Fibroblast of lung (primary cell): ENCODE measurements at regions not wholly inside any gene's neighbourhood (a gene's known extent, or its start where the extent isn't known, plus 50 kb on each side); places are given as distances from the start of the nearest gene placed in this dataset.
A peak's percentile ranks its signal among the peaks of the same experiment; 100 is the strongest.

Experiments
- DNase-seq, 2 donors: peaks; one replicate each; pipeline versions ENCODE4 v3.0.0 to v3.0.0-alpha.2; 2010; ENCODE audit warnings: low read depth in 2 of 2
- H2AFZ ChIP-seq: 2 replicates; pipeline ENCODE4 v1.5.1; 2012; ENCODE audit warnings: low read length, control low read depth, inconsistent platforms
- H3K27ac ChIP-seq: 2 replicates; pipeline ENCODE4 v1.5.1; 2011; ENCODE audit warnings: low read length, control low read depth; ENCODE audit not compliant: insufficient read depth
- H3K27me3 ChIP-seq: 2 replicates; pipeline ENCODE4 v1.5.1; 2011; ENCODE audit warnings: mild to moderate bottlenecking, low read length; ENCODE audit not compliant: control insufficient read depth, insufficient read depth
- H3K36me3 ChIP-seq: 2 replicates; pipeline ENCODE4 v1.5.1; 2011; ENCODE audit warnings: low read length; ENCODE audit not compliant: control insufficient read depth, insufficient read depth
- H3K4me1 ChIP-seq: 2 replicates; pipeline ENCODE4 v1.5.1; 2011; ENCODE audit warnings: low read length; ENCODE audit not compliant: control insufficient read depth, insufficient read depth; ENCODE audit errors: extremely low read depth
- H3K4me2 ChIP-seq: 2 replicates; pipeline ENCODE4 v1.5.1; 2011; ENCODE audit warnings: low read length, control low read depth; ENCODE audit not compliant: insufficient read depth; ENCODE audit errors: extremely low read depth
- H3K4me3 ChIP-seq, 4 experiments: fragments of 200-600 bp in 1 of 4; sonication (generic) in 1 of 4; replicated peaks in 1 of 4; 2 replicates each; pipeline ENCODE4 v1.5.1; 2011 to 2016; ENCODE audit warnings: low read length in 4 of 4, low read depth in 3 of 4, mild to moderate bottlenecking in 3 of 4, control low read depth in 2 of 4, inconsistent platforms in 1 of 4, mixed read lengths in 1 of 4; ENCODE audit not compliant: insufficient read depth in 1 of 4; ENCODE audit errors: control extremely low read depth in 1 of 4
- H3K79me2 ChIP-seq: 2 replicates; pipeline ENCODE4 v1.5.1; 2012; ENCODE audit warnings: mild to moderate bottlenecking, low read length, inconsistent platforms; ENCODE audit not compliant: control insufficient read depth, insufficient read depth
- H3K9ac ChIP-seq: 2 replicates; pipeline ENCODE4 v1.5.1; 2011; ENCODE audit warnings: mild to moderate bottlenecking, low read length, control low read depth; ENCODE audit not compliant: insufficient read depth
- H3K9me3 ChIP-seq: 2 replicates; pipeline ENCODE4 v1.5.1; 2012; ENCODE audit warnings: low read depth, low read length; ENCODE audit not compliant: control insufficient read depth, insufficient read depth
- H4K20me1 ChIP-seq: 2 replicates; pipeline ENCODE4 v1.5.1; 2011; ENCODE audit warnings: low read length; ENCODE audit not compliant: control insufficient read depth, insufficient read depth; ENCODE audit errors: extremely low read depth
- CTCF ChIP-seq, 2 donors: IDR thresholded peaks in 1 of 2; conservative IDR thresholded peaks in 1 of 2; 1 replicate in 1 of 2; 2 replicates in 1 of 2; pipeline ENCODE4 v1.5.1; 2011 to 2012; ENCODE audit warnings: low read length in 2 of 2, control low read depth in 1 of 2, inconsistent platforms in 1 of 2, low read depth in 1 of 2, mild to moderate bottlenecking in 1 of 2
- EZH2 ChIP-seq: IDR thresholded peaks from 2 replicates; pipeline ENCODE4 v1.5.1; 2012; ENCODE audit warnings: low read length, control low read depth, mild to moderate bottlenecking; ENCODE audit errors: missing control alignments

GRCh38 chr5:143934821-143935220, 122.9 kb downstream of the HMHB1 start:
- Histone ChIP-seq H3K27me3 (no peaks in the 10 kb centered on the region), H3K4me1 (no peaks in the 10 kb centered on the region), H3K4me3 (no peak overlapping the region), H3K9me3 (no peaks in the 10 kb centered on the region), H2AFZ (no peak overlapping the region), H3K36me3 (no peaks in the 10 kb centered on the region), H3K9ac (no peak overlapping the region), H3K4me2 (no peak overlapping the region), H4K20me1 (no peaks in the 10 kb centered on the region), H3K27ac (no peak overlapping the region), H3K79me2 (no peaks in the 10 kb centered on the region)
- no peak for TF ChIP-seq EZH2
- TF ChIP-seq CTCF (conservative IDR thresholded peaks at IDR 0.05 in 1 of 2, IDR thresholded peaks at IDR 0.05 in 1 of 2; ENCODE audit: low read depth in 1 of 2, low read length in 2 of 2) = no peak
- DNase-seq = no peak

- H3K4me3 ChIP-seq = no peak overlapping the region
- DNase-seq = peak in 1 of 2 donors; percentile 20
- TF ChIP-seq EZH2 (no peak), CTCF (conservative IDR thresholded peaks at IDR 0.05 in 1 of 2, IDR thresholded peaks at IDR 0.05 in 1 of 2; ENCODE audit: low read depth in 1 of 2, low read length in 2 of 2) (no peak)
- no peak overlapping the region for H3K4me2 ChIP-seq
- H3K4me1 ChIP-seq = no peaks in the 10 kb centered on the region
- peak overlapping the region; percentile 19 for H2AFZ ChIP-seq
- H3K9me3 ChIP-seq = no peaks in the 10 kb centered on the region
- no peaks in the 10 kb centered on the region for H3K79me2 ChIP-seq
- H4K20me1 ChIP-seq = no peaks in the 10 kb centered on the region
- no peaks in the 10 kb centered on the region for H3K36me3 ChIP-seq
- H3K9ac ChIP-seq = no peak overlapping the region
- H3K27ac ChIP-seq = no peak overlapping the region
- no peaks in the 10 kb centered on the region for H3K27me3 ChIP-seq
Observed at GRCh38 chr5:143938230-143938629, 126.3 kb downstream of the HMHB1 start.

- DNase-seq = peak in 1 of 2 donors; percentile 41
- no peak for TF ChIP-seq EZH2
- no peak for TF ChIP-seq CTCF (conservative IDR thresholded peaks at IDR 0.05 in 1 of 2, IDR thresholded peaks at IDR 0.05 in 1 of 2; ENCODE audit: low read depth in 1 of 2, low read length in 2 of 2)
Observed at GRCh38 chr5:143946837-143947236, 134.9 kb downstream of the HMHB1 start.

More at GRCh38 chr5:143946837-143947236, 134.9 kb downstream of the HMHB1 start:
- no peak overlapping the region for H2AFZ ChIP-seq
- no peaks in the 10 kb centered on the region for H3K4me1 ChIP-seq
- no peaks in the 10 kb centered on the region for H3K79me2 ChIP-seq
- H3K27ac ChIP-seq = no peak overlapping the region
- no peaks in the 10 kb centered on the region for H3K9me3 ChIP-seq
- no peak overlapping the region for H3K4me2 ChIP-seq
- H3K36me3 ChIP-seq = no peaks in the 10 kb centered on the region
- no peaks in the 10 kb centered on the region for H4K20me1 ChIP-seq
- no peak overlapping the region for H3K9ac ChIP-seq
- H3K4me3 ChIP-seq = no peak overlapping the region
- no peaks in the 10 kb centered on the region for H3K27me3 ChIP-seq
